Loucy (cell line): ENCODE measurements at regions not wholly inside any gene's neighbourhood (a gene's known extent, or its start where the extent isn't known, plus 50 kb on each side); places are given as distances from the start of the nearest gene placed in this dataset.

ENCODE experiments used
- H2AFZ ChIP-seq: fragments of 200-600 bp; sonication (generic); 2 replicates; pipeline ENCODE4 v1.6.0; 2016; ENCODE audit warnings: antibody characterized with exemption, mild to moderate bottlenecking, low read length, moderate library complexity
- H3F3A ChIP-seq: fragments of 200-600 bp; 2 replicates; pipeline ENCODE4 v1.6.0; 2016; ENCODE audit warnings: antibody characterized with exemption, low read depth, mild to moderate bottlenecking
- H3K27me3 ChIP-seq: fragments of 200-600 bp; sonication (generic); 2 replicates; pipeline ENCODE4 v1.6.1; 2014; ENCODE audit warnings: low read length, mild to moderate bottlenecking; ENCODE audit not compliant: insufficient read depth, poor library complexity, severe bottlenecking
- H3K36me3 ChIP-seq: fragments of 200-600 bp; sonication (generic); 2 replicates; pipeline ENCODE4 v1.6.1; 2016; ENCODE audit warnings: low read length; ENCODE audit not compliant: insufficient read depth
- H3K4me1 ChIP-seq: fragments of 200-600 bp; sonication (generic); 2 replicates; pipeline ENCODE4 v1.5.1; 2014; ENCODE audit warnings: low read length, mild to moderate bottlenecking; ENCODE audit not compliant: insufficient read depth, poor library complexity, severe bottlenecking
- H3K4me2 ChIP-seq: fragments of 200-600 bp; sonication (generic); 2 replicates; pipeline ENCODE4 v1.6.0; 2014; ENCODE audit warnings: antibody characterized with exemption, low read length, low read depth, mild to moderate bottlenecking; ENCODE audit not compliant: poor library complexity, severe bottlenecking
- H3K4me3 ChIP-seq: fragments of 200-600 bp; sonication (generic); 2 replicates; pipeline ENCODE4 v1.5.1; 2014; ENCODE audit warnings: low read length, mild to moderate bottlenecking, mixed read lengths; ENCODE audit not compliant: poor library complexity, severe bottlenecking
- H3K79me2 ChIP-seq: fragments of 200-600 bp; sonication (generic); 2 replicates; pipeline ENCODE4 v1.6.1; 2014; ENCODE audit warnings: low read length; ENCODE audit not compliant: insufficient read depth
- H3K9ac ChIP-seq: fragments of 200-600 bp; sonication (generic); 2 replicates; pipeline ENCODE4 v1.6.0; 2014; ENCODE audit warnings: mild to moderate bottlenecking, low read depth, low read length, moderate library complexity; ENCODE audit not compliant: poor library complexity, severe bottlenecking
- H3K9me2 ChIP-seq: fragments of 200-600 bp; sonication (generic); replicated peaks from 2 replicates; pipeline ENCODE4 v1.6.1; 2016; ENCODE audit warnings: low read depth, low read length, mixed read lengths
- H3K9me3 ChIP-seq: fragments of 200-600 bp; sonication (generic); 2 replicates; pipeline ENCODE4 v1.6.1; 2014; ENCODE audit warnings: mild to moderate bottlenecking, antibody characterized with exemption, low read length, low read depth; ENCODE audit not compliant: insufficient read depth
- H4K20me1 ChIP-seq: fragments of 200-600 bp; sonication (generic); 2 replicates; pipeline ENCODE4 v1.6.0; 2014; ENCODE audit warnings: antibody characterized with exemption, low read length, mild to moderate bottlenecking; ENCODE audit not compliant: insufficient read depth, poor library complexity, severe bottlenecking
- CTCF ChIP-seq: fragments of 200-600 bp; sonication (generic); conservative IDR thresholded peaks from 2 replicates; pipeline ENCODE4 v1.5.1; 2014; ENCODE audit warnings: mild to moderate bottlenecking, antibody characterized with exemption, low read length
- EZH2phosphoT487 ChIP-seq: fragments of 200-600 bp; IDR thresholded peaks from 2 replicates; pipeline ENCODE4 v1.6.1; 2018; ENCODE audit warnings: antibody characterized with exemption, mild to moderate bottlenecking, moderate library complexity, borderline replicate concordance

GRCh38 chr5:162434281-162434680, 366.7 kb downstream of the GABRG2 start:
- no peaks in the 10 kb centered on the region for H3K79me2 ChIP-seq
- H4K20me1 ChIP-seq: no peaks in the 10 kb centered on the region
- H3K9me2 ChIP-seq: no peaks in the 10 kb centered on the region
- H3K36me3 ChIP-seq: no peaks in the 10 kb centered on the region
- no peak overlapping the region for H3K4me3 ChIP-seq
- TF ChIP-seq EZH2phosphoT487 (no peak), CTCF (no peak)
- H3K27me3 ChIP-seq: no peaks in the 10 kb centered on the region
- H3K4me2 ChIP-seq: no peak overlapping the region
- H3K9me3 ChIP-seq: no peaks in the 10 kb centered on the region
- no peaks in the 10 kb centered on the region for H3K4me1 ChIP-seq
- H3F3A ChIP-seq: no peaks in the 10 kb centered on the region
- H3K9ac ChIP-seq: no peak overlapping the region
- no peak overlapping the region for H2AFZ ChIP-seq

- H3K27me3 ChIP-seq: no peaks in the 10 kb centered on the region
- no peaks in the 10 kb centered on the region for H3K9me3 ChIP-seq
- no peaks in the 10 kb centered on the region for H3K4me1 ChIP-seq
- no peaks in the 10 kb centered on the region for H3K79me2 ChIP-seq
- no peak overlapping the region for H3K9ac ChIP-seq
- no peak overlapping the region for H3K4me2 ChIP-seq
- H3K9me2 ChIP-seq: no peaks in the 10 kb centered on the region
- H3K4me3 ChIP-seq: no peak overlapping the region
- H4K20me1 ChIP-seq: no peaks in the 10 kb centered on the region
- H2AFZ ChIP-seq: no peak overlapping the region
- TF ChIP-seq EZH2phosphoT487 (no peak), CTCF (no peak)
- H3K36me3 ChIP-seq: no peaks in the 10 kb centered on the region
- no peaks in the 10 kb centered on the region for H3F3A ChIP-seq
Observed at GRCh38 chr5:162436055-162436454, 368.5 kb downstream of the GABRG2 start.

- no peak overlapping the region for H3K4me2 ChIP-seq
- no peak overlapping the region for H2AFZ ChIP-seq
- H3K27me3 ChIP-seq: no peaks in the 10 kb centered on the region
- TF ChIP-seq CTCF (no peak), EZH2phosphoT487 (no peak)
- no peaks in the 10 kb centered on the region for H4K20me1 ChIP-seq
- H3K4me3 ChIP-seq: no peak overlapping the region
- no peaks in the 10 kb centered on the region for H3F3A ChIP-seq
- no peaks in the 10 kb centered on the region for H3K36me3 ChIP-seq
- no peaks in the 10 kb centered on the region for H3K9me2 ChIP-seq
- H3K79me2 ChIP-seq: no peaks in the 10 kb centered on the region
- H3K4me1 ChIP-seq: no peaks in the 10 kb centered on the region
- no peaks in the 10 kb centered on the region for H3K9me3 ChIP-seq
- no peak overlapping the region for H3K9ac ChIP-seq
Observed at GRCh38 chr5:162444129-162444762, 376.7 kb downstream of the GABRG2 start.
